GM12878 (cell line): ENCODE measurements at regions not wholly inside any gene's neighbourhood (a gene's known extent, or its start where the extent isn't known, plus 50 kb on each side); places are given as distances from the start of the nearest gene placed in this dataset.
A peak's percentile ranks its signal among the peaks of the same experiment; 100 is the strongest.

ENCODE experiments used
- ATAC-seq: fragments of 200-7000 bp; cut with Tn5 transposase; 3 replicates; pipeline ENCODE4 v1.9.1; 2020; ENCODE audit warnings: mild to moderate bottlenecking, moderate library complexity
- BruUV-seq: library from RNA; stranded (reverse); fragments of 400-500 nt; replicated peaks from 2 replicates; lab custom pipeline; 2021; lab: Mats Ljungman, UMichigan
- CTCF ChIA-PET: fragments of 300-600 bp; sonication (Branson Sonifier 250); formaldehyde crosslinking; extraction: SDS; loops from one replicate; lab custom pipeline; 2021; ENCODE audit warnings: inconsistent platforms; lab: Yijun Ruan, JAX
- POLR2A ChIA-PET: fragments of 350-600 bp; formaldehyde crosslinking; extraction: SDS; loops from one replicate; lab custom pipeline; 2021; ENCODE audit warnings: inconsistent platforms; lab: Charles Lee
- RAD21 ChIA-PET: fragments of 300-600 bp; sonication (Branson Sonifier 250); formaldehyde crosslinking; loops from one replicate; lab custom pipeline; 2023; ENCODE audit warnings: antibody characterized with exemption; ENCODE audit not compliant: unreplicated experiment; lab: Charles Lee
- SMC1A ChIA-PET: fragments of 300-600 bp; sonication (Branson Sonifier 250); formaldehyde crosslinking; loops from one replicate; lab custom pipeline; 2023; ENCODE audit not compliant: unreplicated experiment, uncharacterized antibody; lab: Charles Lee
- DNase-seq: peaks from one replicate; pipeline ENCODE4 v3.0.0-alpha.2; 2011; ENCODE audit warnings: low read depth, low spot score
- FAIRE-seq: peaks from 3 replicates; lab custom pipeline; 2011; peaks lifted over from hg19 to GRCh38; lab: Jason Lieb, UNC
- H2AFZ ChIP-seq: 2 replicates; pipeline ENCODE4 v1.6.0; 2011; ENCODE audit warnings: low read depth, low read length, control low read depth; ENCODE audit not compliant: control insufficient read depth
- H3K27ac ChIP-seq: 2 replicates; pipeline ENCODE4 v1.5.1; 2011; ENCODE audit warnings: control low read depth; ENCODE audit not compliant: control insufficient read depth, insufficient read depth
- H3K27me3 ChIP-seq, 2 experiments: replicated peaks in 1 of 2; 2 replicates each; pipeline versions ENCODE4 v1.6.0 to v1.6.1; 2011; ENCODE audit warnings: low read length in 1 of 2; ENCODE audit not compliant: control insufficient read depth in 2 of 2, insufficient read depth in 2 of 2
- H3K36me3 ChIP-seq, 2 experiments: 2 replicates each; pipeline ENCODE4 v1.5.1; 2011; ENCODE audit warnings: low read length in 1 of 2; ENCODE audit not compliant: control insufficient read depth in 2 of 2, insufficient read depth in 2 of 2
- H3K4me1 ChIP-seq: 2 replicates; pipeline ENCODE4 v1.6.1; 2011; ENCODE audit warnings: mild to moderate bottlenecking, low read length, moderate library complexity, mixed read lengths; ENCODE audit not compliant: control insufficient read depth, insufficient read depth
- H3K4me2 ChIP-seq: 2 replicates; pipeline ENCODE4 v1.6.0; 2011; ENCODE audit warnings: control low read depth; ENCODE audit not compliant: control insufficient read depth, insufficient read depth
- H3K4me3 ChIP-seq: fragments of 200-600 bp; sonication (generic); 2 replicates; pipeline ENCODE4 v1.5.1; 2016
- H3K79me2 ChIP-seq: 2 replicates; pipeline ENCODE4 v1.6.0; 2011; ENCODE audit warnings: low read length; ENCODE audit not compliant: control insufficient read depth, insufficient read depth
- H3K9ac ChIP-seq: 2 replicates; pipeline ENCODE4 v1.8.0; 2011; ENCODE audit warnings: low read length, control low read depth, mixed read lengths; ENCODE audit not compliant: control insufficient read depth, insufficient read depth
- H3K9me3 ChIP-seq: replicated peaks from 3 replicates; pipeline ENCODE4 v1.5.1; 2011; ENCODE audit warnings: mild to moderate bottlenecking, low read length; ENCODE audit not compliant: control insufficient read depth, insufficient read depth
- H4K20me1 ChIP-seq: 2 replicates; pipeline ENCODE4 v1.6.0; 2011; ENCODE audit not compliant: control insufficient read depth, insufficient read depth
- BHLHE40 ChIP-seq, 2 experiments: fragments of 450-650 bp in 1 of 2; IDR thresholded peaks; 2 replicates each; pipeline ENCODE4 v1.6.1; 2011 to 2017; ENCODE audit warnings: low read depth in 2 of 2, borderline replicate concordance in 1 of 2, improper control_type of control experiment in 1 of 2, low read length in 1 of 2, mild to moderate bottlenecking in 1 of 2
- BMI1 ChIP-seq: fragments of 450-650 bp; IDR thresholded peaks from 2 replicates; pipeline ENCODE4 v1.6.1; 2016; ENCODE audit warnings: mild to moderate bottlenecking, moderate library complexity, borderline replicate concordance
- CBFB ChIP-seq: IDR thresholded peaks from 2 replicates; pipeline ENCODE4 v1.6.1; 2016; ENCODE audit warnings: antibody characterized with exemption, low read depth
- CHD2 ChIP-seq: IDR thresholded peaks from 2 replicates; pipeline ENCODE4 v1.6.1; 2011; ENCODE audit warnings: low read depth, low read length, improper control_type of control experiment, borderline replicate concordance
- CHD4 ChIP-seq: fragments of 200-600 bp; sonication (generic); IDR thresholded peaks from 2 replicates; pipeline ENCODE4 v1.6.1; 2016; ENCODE audit warnings: mild to moderate bottlenecking
- DPF2 ChIP-seq: fragments of 450-650 bp; IDR thresholded peaks from 2 replicates; pipeline ENCODE4 v1.6.1; 2017; ENCODE audit warnings: mild to moderate bottlenecking
- E4F1 ChIP-seq: fragments of 450-650 bp; IDR thresholded peaks from 2 replicates; pipeline ENCODE4 v1.6.1; 2018; ENCODE audit warnings: borderline replicate concordance, mild to moderate bottlenecking; ENCODE audit not compliant: partially characterized antibody
- IKZF2 ChIP-seq, 2 experiments: fragments of 450-650 bp; IDR thresholded peaks; 2 replicates each; pipeline ENCODE4 v1.6.1; 2017; ENCODE audit warnings: mild to moderate bottlenecking in 2 of 2, moderate library complexity in 2 of 2
- IRF3 ChIP-seq: fragments of 450-650 bp; IDR thresholded peaks from 2 replicates; pipeline ENCODE4 v1.6.1; 2014; ENCODE audit warnings: mild to moderate bottlenecking
- KDM1A ChIP-seq: fragments of 200-600 bp; sonication (generic); IDR thresholded peaks from 2 replicates; pipeline ENCODE4 v1.6.1; 2016; ENCODE audit warnings: borderline replicate concordance
- NFXL1 ChIP-seq: fragments of 450-650 bp; IDR thresholded peaks from 2 replicates; pipeline ENCODE4 v1.6.1; 2017; ENCODE audit warnings: antibody characterized with exemption, mild to moderate bottlenecking, borderline replicate concordance
- NFYA ChIP-seq: IDR thresholded peaks from 2 replicates; pipeline ENCODE4 v1.6.1; 2011; ENCODE audit warnings: low read depth, mild to moderate bottlenecking, low read length, improper control_type of control experiment, borderline replicate concordance
- PAX5 ChIP-seq: IDR thresholded peaks from 2 replicates; pipeline ENCODE4 v1.6.1; 2011; ENCODE audit warnings: low read depth, low read length, borderline replicate concordance
- PRDM15 ChIP-seq: fragments of 450-650 bp; formaldehyde crosslinking; IDR thresholded peaks from 2 replicates; pipeline ENCODE4 v1.4.0; 2020; ENCODE audit warnings: mild to moderate bottlenecking, moderate library complexity
- SMC3 ChIP-seq: IDR thresholded peaks from 2 replicates; pipeline ENCODE4 v1.6.1; 2011; ENCODE audit warnings: low read length, improper control_type of control experiment, borderline replicate concordance
- TCF3 ChIP-seq: IDR thresholded peaks from 2 replicates; pipeline ENCODE4 v1.6.1; 2012; ENCODE audit warnings: low read depth, mild to moderate bottlenecking, low read length, borderline replicate concordance; ENCODE audit not compliant: insufficient read depth
- WRNIP1 ChIP-seq: IDR thresholded peaks from 2 replicates; pipeline ENCODE4 v1.6.1; 2011; ENCODE audit warnings: low read depth, low read length, improper control_type of control experiment, borderline replicate concordance
- WGBS: methylation state at CpG from one replicate; pipeline ENCODE4 v1.1.6; 2016; ENCODE audit warnings: low lambda C conversion rate; ENCODE audit not compliant: insufficient replicate concordance, insufficient coverage; ENCODE audit errors: missing lambda C conversion rate; 5-methylcytosine and 5-hydroxymethylcytosine counted together
- in situ Hi-C: fragments of 300-500 bp; cut with MboI; formaldehyde crosslinking; loops from 9 replicates; pipeline ENCODE4 v1.14.3; 2018; ENCODE audit warnings: mixed read lengths
- intact Hi-C: fragments of 100-400 bp; cut with micrococcal nuclease; formaldehyde crosslinking; loops from one replicate; pipeline ENCODE4 v1.14.2; 2022; ENCODE audit not compliant: unreplicated experiment

GRCh38 chr3:180762866-180763265, 83.6 kb upstream of the CCDC39 start (continued):
- TF ChIP-seq DPF2 (no peak), IRF3 (no peak)

GRCh38 chr3:180764481-180764880, 85.2 kb upstream of the CCDC39 start:
- no peak overlapping the region for H3K4me3 ChIP-seq
- SMC1A ChIA-PET: no interaction called here
- H3K4me2 ChIP-seq: no peak overlapping the region
- CTCF ChIA-PET: no interaction called here
- no peak for TF ChIP-seq CBFB
- no peak for TF ChIP-seq BHLHE40 (IDR thresholded peaks at IDR 0.05; ENCODE audit: borderline replicate concordance in 1 of 2, low read depth in 2 of 2, low read length in 1 of 2)
- no peak for TF ChIP-seq NFYA
- TF ChIP-seq WRNIP1: no peak
- TF ChIP-seq PAX5: no peak
- TF ChIP-seq NFXL1: no peak
- no peak for TF ChIP-seq CHD2
- no peak for TF ChIP-seq E4F1
- no peak for TF ChIP-seq KDM1A
- TF ChIP-seq SMC3: no peak
- no peak for TF ChIP-seq IKZF2 (IDR thresholded peaks at IDR 0.05)
- no peak for TF ChIP-seq PRDM15
- no peak for TF ChIP-seq CHD4
- no peak for TF ChIP-seq TCF3
- TF ChIP-seq BMI1: no peak
- TF ChIP-seq, all 136 proteins: peak for 0
- FAIRE-seq (peak; percentile 13), DNase-seq (no peak), ATAC-seq (no peak)
- Histone ChIP-seq H3K4me1 (no peaks in the 10 kb centered on the region), H3K9ac (no peak overlapping the region), H3K36me3 (no peaks in the 10 kb centered on the region), H3K9me3 (no peaks in the 10 kb centered on the region), H3K79me2 (no peaks in the 10 kb centered on the region), H2AFZ (no peak overlapping the region), H3K27ac (no peak overlapping the region), H4K20me1 (no peaks in the 10 kb centered on the region), H3K27me3 (no peaks in the 10 kb centered on the region)
- intact Hi-C loops (no loop called here), in situ Hi-C loops (no loop called here)
- WGBS: 0% methylated on average over 1 of the region's 1 CpG
- RAD21 ChIA-PET: no interaction called here
- POLR2A ChIA-PET: no interaction called here
- no TSS peak for BruUV-seq
